ENCODE measurements at regions not wholly inside any gene's neighbourhood (a gene's known extent, or its start where the extent isn't known, plus 50 kb on each side); places are given as distances from the start of the nearest gene placed in this dataset.
"Not testable (repeated sequence)": the region's sequence is repeated elsewhere in the genome, so short reads cannot be mapped to it uniquely, and the experiment has no call there.

DNA sequence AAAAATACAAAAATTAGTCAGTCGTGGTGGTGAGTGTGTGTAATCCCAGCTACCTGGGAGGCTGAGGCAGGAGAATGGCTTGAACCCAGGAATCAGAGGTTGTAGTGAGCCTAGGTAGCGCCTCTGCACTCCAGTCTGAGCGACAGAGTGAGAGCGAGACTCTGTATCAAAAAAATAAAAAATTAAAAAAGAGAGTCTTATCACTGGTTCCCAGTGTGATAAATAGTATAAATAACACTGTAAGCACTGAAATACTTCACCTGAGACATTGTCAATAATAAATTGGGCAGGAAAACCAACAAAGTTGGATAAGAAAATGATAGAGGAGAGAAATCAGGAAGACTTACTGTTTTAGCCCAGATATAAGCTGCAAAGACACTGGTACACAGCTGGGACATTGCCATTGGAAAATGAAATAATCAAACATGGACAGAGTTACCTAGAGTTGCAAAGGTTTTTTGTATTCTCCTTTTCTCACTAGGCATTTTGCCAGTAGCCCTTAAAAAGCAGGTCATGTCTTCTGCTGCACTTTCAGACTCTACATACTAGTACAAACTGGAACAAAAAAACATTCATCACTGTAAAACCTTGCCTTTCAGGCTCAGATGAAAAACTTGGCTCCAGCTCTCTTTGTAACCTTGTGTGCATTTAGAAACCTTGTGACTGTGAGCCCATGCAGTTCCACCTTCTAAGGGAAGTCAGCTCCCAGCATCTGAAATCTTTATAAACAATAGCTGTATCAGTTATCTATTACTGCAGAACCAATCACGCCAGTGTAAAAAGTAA lies 55.0 kb upstream of the PPP1R2C start:
- ChIA-PET POLR2A (no interaction called here), CTCF (interaction anchor here (0.7 kb wide), 1 partner anchor 26 kb away, joined by 3 read pairs; no protein-coding TSS in a partner anchor)
- TF ChIP-seq ZNF138 (tag by site-specific recombination; IDR thresholded peaks at IDR 0.05; ENCODE audit: borderline replicate concordance): no peak
- no peak for TF ChIP-seq ZNF510 (tag by site-specific recombination; IDR thresholded peaks at IDR 0.05; ENCODE audit: insufficient replicate concordance)
- TF ChIP-seq ZNF37A (tag by site-specific recombination; IDR thresholded peaks at IDR 0.05): no peak
- no peak for TF ChIP-seq RBAK (tag by site-specific recombination; IDR thresholded peaks at IDR 0.05)
- TF ChIP-seq ZNF548 (tag by site-specific recombination; IDR thresholded peaks at IDR 0.05): no peak
- TF ChIP-seq ZNF585B (tag by site-specific recombination; IDR thresholded peaks at IDR 0.05): no peak
- no peak for TF ChIP-seq ZNF521 (tag by site-specific recombination; IDR thresholded peaks at IDR 0.05)
- TF ChIP-seq ZNF654 (tag by site-specific recombination; IDR thresholded peaks at IDR 0.05; ENCODE audit: low read depth): no peak
- no peak for TF ChIP-seq SALL2 (tag by site-specific recombination; IDR thresholded peaks at IDR 0.05; ENCODE audit: borderline replicate concordance)
- no peak for TF ChIP-seq YY2 (tag by site-specific recombination; IDR thresholded peaks at IDR 0.05)
- TF ChIP-seq ZXDB (tag by site-specific recombination; IDR thresholded peaks at IDR 0.05): no peak
- no peak for TF ChIP-seq ZNF776 (tag by site-specific recombination; IDR thresholded peaks at IDR 0.05; ENCODE audit: borderline replicate concordance)
- TF ChIP-seq ZNF707 (tag by site-specific recombination; IDR thresholded peaks at IDR 0.05): no peak
- TF ChIP-seq ZNF837 (tag by site-specific recombination; IDR thresholded peaks at IDR 0.05): no peak
- TF ChIP-seq, protein P1, sequence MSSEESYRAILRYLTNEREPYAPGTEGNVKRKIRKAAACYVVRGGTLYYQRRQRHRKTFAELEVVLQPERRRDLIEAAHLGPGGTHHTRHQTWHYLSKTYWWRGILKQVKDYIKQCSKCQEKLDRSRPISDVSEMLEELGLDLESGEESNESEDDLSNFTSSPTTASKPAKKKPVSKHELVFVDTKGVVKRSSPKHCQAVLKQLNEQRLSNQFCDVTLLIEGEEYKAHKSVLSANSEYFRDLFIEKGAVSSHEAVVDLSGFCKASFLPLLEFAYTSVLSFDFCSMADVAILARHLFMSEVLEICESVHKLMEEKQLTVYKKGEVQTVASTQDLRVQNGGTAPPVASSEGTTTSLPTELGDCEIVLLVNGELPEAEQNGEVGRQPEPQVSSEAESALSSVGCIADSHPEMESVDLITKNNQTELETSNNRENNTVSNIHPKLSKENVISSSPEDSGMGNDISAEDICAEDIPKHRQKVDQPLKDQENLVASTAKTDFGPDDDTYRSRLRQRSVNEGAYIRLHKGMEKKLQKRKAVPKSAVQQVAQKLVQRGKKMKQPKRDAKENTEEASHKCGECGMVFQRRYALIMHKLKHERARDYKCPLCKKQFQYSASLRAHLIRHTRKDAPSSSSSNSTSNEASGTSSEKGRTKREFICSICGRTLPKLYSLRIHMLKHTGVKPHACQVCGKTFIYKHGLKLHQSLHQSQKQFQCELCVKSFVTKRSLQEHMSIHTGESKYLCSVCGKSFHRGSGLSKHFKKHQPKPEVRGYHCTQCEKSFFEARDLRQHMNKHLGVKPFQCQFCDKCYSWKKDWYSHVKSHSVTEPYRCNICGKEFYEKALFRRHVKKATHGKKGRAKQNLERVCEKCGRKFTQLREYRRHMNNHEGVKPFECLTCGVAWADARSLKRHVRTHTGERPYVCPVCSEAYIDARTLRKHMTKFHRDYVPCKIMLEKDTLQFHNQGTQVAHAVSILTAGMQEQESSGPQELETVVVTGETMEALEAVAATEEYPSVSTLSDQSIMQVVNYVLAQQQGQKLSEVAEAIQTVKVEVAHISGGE (tag by site-specific recombination; conservative IDR thresholded peaks at IDR 0.05; ENCODE audit: low read depth): no peak

DNA sequence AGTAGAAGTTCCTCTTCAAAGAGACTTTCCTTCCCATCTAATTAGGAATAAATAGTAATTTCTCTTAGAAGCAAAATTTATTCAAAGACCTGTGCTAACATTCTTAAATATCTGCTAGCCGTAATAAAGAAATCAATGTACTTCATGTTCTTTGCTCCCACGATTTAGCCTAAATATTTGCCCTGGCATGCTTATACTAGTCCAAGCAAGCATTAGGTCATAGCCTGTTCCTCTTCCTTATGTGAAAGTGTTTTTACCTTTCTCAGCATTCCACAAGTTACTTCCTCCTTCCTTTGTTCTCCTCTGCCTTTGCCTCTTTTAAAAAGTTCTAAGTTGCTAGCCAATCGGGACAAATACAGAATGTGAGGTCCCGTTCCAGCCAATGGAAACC lies 55.6 kb upstream of the PPP1R2C start:
- H3K4me1 ChIP-seq (ENCODE audit: control insufficient read depth, insufficient read depth, low read length); H3K27ac ChIP-seq (ENCODE audit: extremely low read depth, low read depth, low read length); H3K4me3 ChIP-seq (ENCODE audit: low read depth, low read length); CTCF ChIA-PET; POLR2A ChIA-PET; H3K36me3 ChIP-seq (ENCODE audit: control insufficient read depth in 2 of 2, insufficient read depth in 1 of 2, low read length in 2 of 2); H3K9me3 ChIP-seq (ENCODE audit: control insufficient read depth, insufficient read depth, low read depth, low read length): not testable (repeated sequence)

More for the DNA sequence above, 55.0 kb upstream of the PPP1R2C start:
- no peaks in the 10 kb centered on the region for H3K36me3 ChIP-seq (ENCODE audit: control insufficient read depth in 2 of 2, insufficient read depth in 1 of 2, low read length in 2 of 2)
- H3K4me3 ChIP-seq (ENCODE audit: low read depth, low read length): no peak overlapping the region
- H3K4me1 ChIP-seq (ENCODE audit: control insufficient read depth, insufficient read depth, low read length): no peaks in the 10 kb centered on the region
- no peaks in the 10 kb centered on the region for H3K9me3 ChIP-seq (ENCODE audit: control insufficient read depth, insufficient read depth, low read depth, low read length)
- H3K27ac ChIP-seq (ENCODE audit: extremely low read depth, low read depth, low read length): no peak overlapping the region

DNA sequence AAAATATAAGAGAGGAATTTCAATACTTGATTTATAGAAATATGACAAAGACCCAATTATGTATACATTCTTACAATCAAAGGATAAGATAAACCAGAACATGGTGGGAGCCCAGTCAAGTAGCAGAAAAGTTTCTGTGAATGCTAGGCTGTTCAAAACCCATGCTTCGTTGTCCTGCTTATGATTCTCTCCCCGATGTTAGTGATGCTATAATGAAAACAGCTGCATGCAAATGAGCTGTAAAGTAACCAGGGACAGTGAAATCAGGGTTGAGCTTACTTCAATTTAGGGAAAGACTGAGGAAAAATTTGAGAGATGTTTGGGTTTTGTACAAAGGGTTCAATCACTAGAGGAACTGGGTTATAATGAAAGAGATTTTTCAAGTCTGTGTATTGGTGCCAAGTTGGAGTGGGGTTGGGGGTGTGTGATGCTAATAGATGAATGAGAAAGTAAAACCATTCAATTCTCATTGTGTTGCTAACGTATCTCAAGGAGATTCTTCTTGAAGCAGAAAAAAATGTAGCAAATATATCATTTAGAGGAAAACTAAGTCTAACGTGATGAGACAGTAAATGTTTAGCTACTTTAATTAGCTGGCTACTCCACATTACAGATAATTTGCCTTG lies 59.3 kb upstream of the PPP1R2C start:
- H3K4me1 ChIP-seq (ENCODE audit: control insufficient read depth, insufficient read depth, low read length): no peaks in the 10 kb centered on the region
- H3K9me3 ChIP-seq (ENCODE audit: control insufficient read depth, insufficient read depth, low read depth, low read length): no peaks in the 10 kb centered on the region; the same call in 1 of the 2 replicates
- TF ChIP-seq ZNF837 (tag by site-specific recombination; IDR thresholded peaks at IDR 0.05) (no peak), REPIN1 (tag by site-specific recombination; IDR thresholded peaks at IDR 0.05; ENCODE audit: low read depth) (no peak), ZNF169 (tag by site-specific recombination; IDR thresholded peaks at IDR 0.05) (no peak), GLI4 (tag by site-specific recombination; IDR thresholded peaks at IDR 0.05) (no peak), MZF1 (tag by site-specific recombination; IDR thresholded peaks at IDR 0.05; ENCODE audit: borderline replicate concordance) (no peak), ZNF211 (tag by site-specific recombination; IDR thresholded peaks at IDR 0.05; ENCODE audit: low read depth) (no peak), ZNF132 (tag by site-specific recombination; IDR thresholded peaks at IDR 0.05; ENCODE audit: borderline replicate concordance) (no peak), ZNF629 (tag by site-specific recombination; IDR thresholded peaks at IDR 0.05) (no peak)
- TF ChIP-seq, protein P2, sequence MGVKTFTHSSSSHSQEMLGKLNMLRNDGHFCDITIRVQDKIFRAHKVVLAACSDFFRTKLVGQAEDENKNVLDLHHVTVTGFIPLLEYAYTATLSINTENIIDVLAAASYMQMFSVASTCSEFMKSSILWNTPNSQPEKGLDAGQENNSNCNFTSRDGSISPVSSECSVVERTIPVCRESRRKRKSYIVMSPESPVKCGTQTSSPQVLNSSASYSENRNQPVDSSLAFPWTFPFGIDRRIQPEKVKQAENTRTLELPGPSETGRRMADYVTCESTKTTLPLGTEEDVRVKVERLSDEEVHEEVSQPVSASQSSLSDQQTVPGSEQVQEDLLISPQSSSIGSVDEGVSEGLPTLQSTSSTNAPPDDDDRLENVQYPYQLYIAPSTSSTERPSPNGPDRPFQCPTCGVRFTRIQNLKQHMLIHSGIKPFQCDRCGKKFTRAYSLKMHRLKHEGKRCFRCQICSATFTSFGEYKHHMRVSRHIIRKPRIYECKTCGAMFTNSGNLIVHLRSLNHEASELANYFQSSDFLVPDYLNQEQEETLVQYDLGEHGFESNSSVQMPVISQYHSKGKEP (tag by site-specific recombination; IDR thresholded peaks at IDR 0.05): no peak
- H3K36me3 ChIP-seq (ENCODE audit: control insufficient read depth in 2 of 2, insufficient read depth in 1 of 2, low read length in 2 of 2): no peaks in the 10 kb centered on the region
- ChIA-PET CTCF (no interaction called here), POLR2A (no interaction called here)
- H3K27ac ChIP-seq (ENCODE audit: extremely low read depth, low read depth, low read length): no peak overlapping the region
- no peak overlapping the region for H3K4me3 ChIP-seq (ENCODE audit: low read depth, low read length)
